ENCODE measurements at regions not wholly inside any gene's neighbourhood (a gene's known extent, or its start where the extent isn't known, plus 50 kb on each side); places are given as distances from the start of the nearest gene placed in this dataset.
A peak's percentile ranks its signal among the peaks of the same experiment; 100 is the strongest.

DNA sequence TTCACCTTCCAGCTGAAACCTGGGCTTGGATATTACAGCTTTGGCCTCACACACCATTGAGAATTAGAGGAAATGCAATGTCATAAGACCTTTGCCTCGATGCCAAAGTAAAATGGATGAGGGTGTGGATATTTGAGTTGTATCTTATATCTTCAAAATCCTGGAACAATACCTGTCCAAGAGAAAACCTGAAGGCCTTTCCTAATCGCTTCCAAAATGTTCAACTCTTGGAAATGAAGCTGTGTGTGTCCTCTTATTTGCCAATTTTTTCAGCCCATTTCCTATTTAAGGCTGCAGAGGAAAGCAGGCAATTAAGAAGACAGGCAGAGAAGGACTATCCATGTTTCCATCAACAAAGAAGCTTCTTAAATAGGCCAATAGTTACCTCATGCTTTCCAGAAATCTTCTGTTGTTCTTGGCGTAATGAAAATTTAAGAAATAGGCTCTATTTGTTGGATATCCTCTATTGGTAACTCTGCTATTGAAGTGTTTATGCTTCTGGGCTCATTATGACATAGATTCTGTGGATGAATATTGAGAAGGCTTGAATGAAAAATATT is 99.5 kb upstream of the ZBTB20 start:
- no peak for DNase-seq
- in situ Hi-C loops (cut with HindIII; ENCODE audit: low pct_ligation_motif_present, low pct_unique_long_range_greater_than_20kb, low sequenced_read_pairs): no loop called here

DNA sequence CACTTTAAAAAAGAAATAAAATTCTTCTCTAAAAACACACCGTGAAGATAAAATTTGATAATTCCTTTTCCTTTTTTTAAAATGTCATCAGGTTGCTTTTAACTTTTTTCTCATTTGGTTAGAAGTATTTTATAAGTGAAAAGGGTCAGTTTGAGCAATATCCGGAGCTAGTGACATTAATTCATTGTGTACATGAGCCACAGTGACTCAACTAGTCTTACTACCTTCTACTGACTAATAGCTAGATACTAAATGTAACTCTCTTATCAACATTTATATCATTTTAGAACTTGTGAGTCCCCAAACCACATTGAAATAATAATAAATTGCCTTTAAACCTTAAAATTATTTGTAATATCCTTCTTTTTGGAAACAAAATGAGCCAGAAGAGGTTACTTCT is 101.2 kb upstream of the ZBTB20 start:
- no peak for DNase-seq
- in situ Hi-C loops (cut with HindIII; ENCODE audit: low pct_ligation_motif_present, low pct_unique_long_range_greater_than_20kb, low sequenced_read_pairs): no loop called here

DNA sequence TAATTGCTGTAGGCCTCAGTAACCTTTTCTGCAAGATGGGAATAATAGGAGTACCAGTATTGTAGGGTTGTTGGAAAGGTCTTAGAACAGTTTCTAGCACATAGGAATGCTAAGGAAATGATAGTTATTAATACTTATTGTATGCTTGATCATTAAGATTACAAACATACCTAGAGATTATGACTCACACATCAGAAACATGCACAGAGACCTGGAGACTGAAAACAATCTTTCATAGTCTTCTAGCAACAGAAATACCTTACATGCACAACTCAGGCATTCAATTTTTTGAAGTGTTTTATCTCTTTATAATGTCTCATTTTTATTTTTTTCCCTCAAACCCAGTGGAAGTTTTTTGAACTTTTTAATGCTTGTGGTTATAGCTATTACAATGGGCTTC is 104.4 kb upstream of the ZBTB20 start:
- DNase-seq: no peak
- in situ Hi-C loops (cut with HindIII; ENCODE audit: low pct_ligation_motif_present, low pct_unique_long_range_greater_than_20kb, low sequenced_read_pairs): no loop called here

DNA sequence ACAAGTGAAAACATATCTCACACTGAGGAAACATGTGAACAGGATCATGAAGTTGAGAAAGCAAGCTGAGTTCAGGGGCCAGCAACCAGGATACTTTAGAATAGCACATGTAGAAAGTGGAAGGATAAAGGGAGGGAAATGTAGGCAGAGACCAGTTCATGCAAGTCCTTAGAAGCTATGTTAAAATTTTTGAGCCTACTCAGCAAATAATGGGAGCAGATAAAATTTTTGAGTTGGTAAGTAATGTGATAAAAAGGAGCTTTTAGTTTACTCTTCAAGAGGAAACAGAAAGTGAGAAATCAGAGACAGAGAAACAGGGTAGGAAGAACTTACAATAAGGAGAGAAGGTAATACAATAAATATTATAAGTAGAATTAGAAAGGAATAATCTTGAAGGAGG is 105.6 kb upstream of the ZBTB20 start:
- DNase-seq: no peak
- in situ Hi-C loops (cut with HindIII; ENCODE audit: low pct_ligation_motif_present, low pct_unique_long_range_greater_than_20kb, low sequenced_read_pairs): no loop called here

DNA sequence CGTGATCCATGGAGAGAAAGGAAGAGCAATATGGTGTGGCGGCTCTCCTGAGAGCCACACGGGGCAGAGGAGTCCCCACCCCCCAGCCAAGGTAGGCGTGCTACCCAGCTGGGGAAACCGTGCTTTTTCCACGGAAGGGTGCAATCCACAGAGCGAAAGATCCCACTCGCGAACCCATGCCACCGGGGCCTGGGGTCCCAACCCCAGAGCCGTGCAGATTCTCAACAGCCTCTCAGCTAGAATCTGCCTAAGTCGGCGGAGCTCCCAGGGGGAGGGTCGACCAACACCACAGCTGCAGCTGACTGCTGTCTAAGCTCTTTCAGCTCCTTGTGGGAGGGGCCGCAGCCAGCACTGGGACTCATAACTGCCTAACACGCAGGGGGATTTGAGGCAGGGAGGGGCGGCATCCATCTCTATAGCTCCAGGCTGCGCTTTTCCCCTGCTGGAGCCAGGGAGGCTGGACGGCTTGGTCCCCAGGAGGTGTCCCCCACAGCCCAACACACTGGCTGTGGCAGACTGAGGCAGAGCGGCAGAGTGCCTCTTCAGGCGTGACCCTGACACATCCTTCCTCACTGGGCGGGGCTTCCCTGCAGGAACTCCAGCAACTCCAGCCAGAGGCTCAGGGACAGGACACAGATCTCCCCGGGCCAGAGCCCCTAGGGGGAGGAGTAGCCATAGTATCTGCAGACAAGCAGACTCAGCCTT is 107.6 kb upstream of the ZBTB20 start:
- in situ Hi-C loops (cut with HindIII; ENCODE audit: low pct_ligation_motif_present, low pct_unique_long_range_greater_than_20kb, low sequenced_read_pairs): no loop called here
- no peak for DNase-seq

DNA sequence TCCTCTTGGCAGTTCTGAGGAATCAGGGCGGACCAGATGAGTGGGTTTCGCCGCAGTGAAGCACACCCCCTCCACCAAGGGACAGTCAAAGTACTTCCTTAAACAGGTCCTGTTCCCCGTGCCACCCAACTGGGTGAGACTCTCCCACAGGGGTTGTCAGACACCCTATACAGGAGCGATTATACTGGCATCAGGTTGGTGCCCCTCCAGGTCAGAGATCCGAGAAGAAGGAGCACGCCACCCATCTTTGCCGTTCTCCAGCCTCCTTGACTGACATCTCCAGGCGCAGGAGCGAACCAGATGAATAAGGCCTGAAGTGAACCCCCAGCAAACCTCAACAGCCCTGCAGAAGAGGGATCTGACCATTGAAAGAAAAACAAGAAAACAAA is 108.1 kb upstream of the ZBTB20 start:
- in situ Hi-C loops (cut with HindIII; ENCODE audit: low pct_ligation_motif_present, low pct_unique_long_range_greater_than_20kb, low sequenced_read_pairs): no loop called here
- no peak for DNase-seq

DNA sequence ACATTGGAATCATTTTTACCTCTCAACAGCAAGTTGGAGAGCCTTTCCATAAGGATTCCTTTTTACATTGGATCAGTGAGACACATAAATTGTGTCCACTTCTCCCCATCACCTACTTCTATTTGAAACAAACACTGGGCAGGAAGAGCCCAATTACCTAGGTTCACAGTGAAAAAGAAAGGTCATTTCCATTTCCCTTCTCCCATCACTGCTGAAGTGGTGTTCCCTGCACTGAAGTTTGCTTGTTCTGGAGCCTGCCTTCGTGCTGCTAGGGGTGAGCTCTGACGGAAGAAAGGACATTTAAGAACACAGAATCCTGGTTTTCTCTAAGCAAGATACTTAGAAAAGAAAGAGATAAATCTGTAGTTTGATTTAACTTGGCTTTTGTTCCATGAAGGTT is 123.8 kb upstream of the ZBTB20 start:
- DNase-seq: no peak
- in situ Hi-C loops (cut with HindIII; ENCODE audit: low pct_ligation_motif_present, low pct_unique_long_range_greater_than_20kb, low sequenced_read_pairs): no loop called here

DNA sequence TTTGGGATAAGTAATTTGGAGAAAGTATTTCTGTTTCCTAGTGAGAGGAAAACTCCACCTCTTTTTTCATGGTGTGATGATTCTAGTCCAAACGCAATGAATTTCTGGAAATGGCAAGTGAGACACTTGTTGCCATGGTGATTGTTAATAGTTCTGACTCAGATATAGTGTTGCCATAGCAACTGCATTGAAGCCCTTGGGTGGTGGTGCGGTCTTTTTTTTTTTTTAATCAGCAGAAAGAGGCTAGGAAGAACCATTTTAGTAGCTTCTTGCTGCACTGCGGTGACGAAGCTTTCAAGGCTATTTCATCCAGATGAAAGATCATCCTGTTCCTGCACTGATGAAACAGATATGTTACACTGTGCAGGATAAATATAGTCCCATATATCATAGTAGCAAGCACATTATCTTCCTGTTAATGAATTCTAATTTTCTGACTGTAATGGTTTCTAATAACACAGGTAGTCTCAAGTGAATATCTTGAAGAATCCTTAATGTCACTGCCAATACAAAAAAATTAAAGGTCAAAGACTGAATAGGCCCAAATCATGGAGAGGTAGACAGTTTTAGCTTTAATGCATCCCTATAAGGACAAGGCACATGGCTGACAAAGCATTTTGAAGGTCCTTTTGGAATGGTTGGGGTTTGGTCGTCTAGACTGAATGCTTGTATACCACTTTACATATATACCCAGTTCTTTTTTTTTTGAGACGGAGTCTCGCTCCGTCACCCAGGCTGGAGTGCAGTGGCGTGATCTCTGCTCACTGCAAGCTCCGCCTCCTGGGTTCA is 125.1 kb upstream of the ZBTB20 start:
- in situ Hi-C loops (cut with HindIII; ENCODE audit: low pct_ligation_motif_present, low pct_unique_long_range_greater_than_20kb, low sequenced_read_pairs): no loop called here
- DNase-seq: no peak

DNA sequence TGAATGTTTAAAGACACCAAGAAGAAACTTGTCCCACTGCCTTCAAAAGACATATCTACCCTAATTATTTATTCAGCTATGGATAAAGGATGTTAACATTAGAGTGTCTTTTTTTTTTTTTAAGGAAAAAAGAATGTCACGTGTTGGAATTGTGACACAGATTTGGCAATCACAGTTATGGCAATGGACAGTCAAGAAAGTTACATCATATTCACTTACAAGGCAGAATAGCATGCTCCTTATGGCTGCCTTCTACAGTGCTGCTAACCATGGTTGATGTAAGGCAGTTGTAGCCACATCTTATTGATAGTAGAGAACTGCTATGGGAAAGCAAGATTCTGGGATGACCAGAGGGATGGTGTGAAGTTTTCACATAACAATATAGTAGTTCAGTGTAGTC is 128.8 kb upstream of the ZBTB20 start:
- in situ Hi-C loops (cut with HindIII; ENCODE audit: low pct_ligation_motif_present, low pct_unique_long_range_greater_than_20kb, low sequenced_read_pairs): no loop called here
- no peak for DNase-seq

DNA sequence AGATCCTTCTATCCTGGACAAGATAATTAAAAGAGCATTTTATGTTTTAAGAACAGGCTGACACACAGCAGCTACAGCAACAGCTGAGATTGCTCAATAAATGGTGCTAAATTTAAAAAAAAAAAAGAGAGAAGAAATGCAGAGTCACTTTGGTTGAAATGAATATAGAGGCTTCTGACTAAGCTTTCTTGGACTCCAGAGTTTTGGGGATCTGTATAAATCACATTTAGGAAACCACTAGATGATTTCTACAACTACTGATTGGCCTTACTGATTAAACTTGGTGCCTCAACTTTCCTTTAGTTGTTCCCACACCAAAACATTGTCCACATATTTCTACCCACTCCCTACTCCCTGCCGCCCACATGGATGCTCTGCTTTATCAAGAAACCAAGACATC is 132.9 kb upstream of the ZBTB20 start:
- in situ Hi-C loops (cut with HindIII; ENCODE audit: low pct_ligation_motif_present, low pct_unique_long_range_greater_than_20kb, low sequenced_read_pairs): no loop called here
- no peak for DNase-seq

DNA sequence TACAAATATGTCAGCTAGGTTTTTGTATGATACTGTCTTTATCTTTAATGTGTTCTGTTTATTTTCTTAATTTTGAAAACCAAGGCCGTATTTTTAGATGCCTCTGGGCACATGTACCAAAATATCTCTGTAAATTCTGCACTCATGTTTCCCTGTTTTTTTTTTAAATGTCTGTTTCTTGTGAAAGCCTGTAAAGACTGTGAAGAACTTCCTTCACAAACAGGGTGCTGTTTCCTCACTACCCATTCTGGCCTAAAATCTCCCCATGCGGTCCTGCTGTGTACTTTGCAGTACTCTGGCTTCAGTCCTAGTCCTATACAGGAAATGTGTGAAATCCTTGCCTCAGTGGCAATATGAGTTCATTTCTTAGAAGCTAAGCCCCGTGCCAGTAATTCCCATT is 133.4 kb upstream of the ZBTB20 start:
- in situ Hi-C loops (cut with HindIII; ENCODE audit: low pct_ligation_motif_present, low pct_unique_long_range_greater_than_20kb, low sequenced_read_pairs): no loop called here
- no peak for DNase-seq

DNA sequence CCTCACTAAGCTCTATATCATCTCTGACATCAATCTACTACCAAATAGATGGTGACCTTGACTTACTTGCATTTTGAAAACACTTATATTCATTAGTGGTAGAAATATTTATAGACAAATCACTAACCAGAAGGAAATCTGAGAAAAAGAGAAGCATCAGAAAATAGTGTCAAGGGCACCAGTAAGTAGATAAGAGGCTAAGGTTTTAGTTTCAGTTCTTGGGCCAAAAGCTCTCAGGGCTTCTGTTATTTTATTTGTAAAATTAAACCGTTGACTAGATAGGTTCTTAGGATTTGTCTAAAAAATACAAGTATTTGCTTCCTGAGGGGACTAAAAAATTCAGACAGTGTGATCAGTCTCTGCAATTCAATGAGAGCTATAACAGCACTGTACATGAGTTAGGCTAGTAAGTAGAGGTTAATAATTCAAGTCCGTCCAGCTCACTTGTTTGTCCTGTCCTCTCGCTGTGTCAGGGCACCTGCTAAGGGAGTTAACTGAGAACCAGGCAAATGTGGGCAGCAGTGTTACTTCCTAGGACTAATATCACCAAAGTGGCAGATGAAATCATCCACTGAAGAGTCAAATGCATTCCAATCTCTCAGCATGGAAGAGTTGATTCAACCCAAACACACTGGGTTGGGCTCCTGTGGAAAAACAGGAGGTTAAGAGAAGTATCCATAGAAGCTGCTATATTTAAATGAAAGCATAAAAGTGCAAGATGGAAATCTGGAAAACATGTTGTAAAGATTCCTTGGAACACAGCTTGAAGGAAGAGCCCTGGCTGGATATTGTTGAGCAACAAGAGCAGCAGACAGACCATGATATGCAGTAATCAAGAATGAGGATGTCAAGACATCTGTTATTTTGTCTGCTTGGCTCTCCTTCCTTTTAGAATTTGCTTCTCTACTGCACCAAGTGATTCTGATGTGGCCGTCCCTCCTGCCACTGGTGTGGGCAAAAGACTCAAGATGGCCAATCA is 134.9 kb upstream of the ZBTB20 start:
- in situ Hi-C loops (cut with HindIII; ENCODE audit: low pct_ligation_motif_present, low pct_unique_long_range_greater_than_20kb, low sequenced_read_pairs): no loop called here
- DNase-seq: no peak

DNA sequence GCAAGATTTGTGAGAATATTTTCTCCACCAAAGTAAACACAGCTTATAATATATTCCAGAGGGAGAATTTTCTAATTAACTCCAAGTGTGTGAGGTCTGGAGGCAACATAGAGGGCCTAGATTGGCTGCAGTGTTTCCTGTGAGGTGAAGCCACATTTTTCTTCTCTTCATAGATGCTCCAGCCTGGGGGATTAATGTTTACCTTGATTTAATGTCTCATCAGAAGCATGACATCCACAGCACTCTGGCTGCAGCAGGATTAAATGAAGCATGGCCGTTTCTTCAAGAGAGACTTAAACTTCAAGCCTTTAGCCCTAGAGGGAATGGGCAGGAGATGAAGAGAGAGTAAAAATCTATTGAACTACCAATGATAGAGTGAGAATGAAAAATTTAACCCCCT is 137.9 kb upstream of the ZBTB20 start:
- DNase-seq: peak; percentile 71
- in situ Hi-C loops (cut with HindIII; ENCODE audit: low pct_ligation_motif_present, low pct_unique_long_range_greater_than_20kb, low sequenced_read_pairs): no loop called here

DNA sequence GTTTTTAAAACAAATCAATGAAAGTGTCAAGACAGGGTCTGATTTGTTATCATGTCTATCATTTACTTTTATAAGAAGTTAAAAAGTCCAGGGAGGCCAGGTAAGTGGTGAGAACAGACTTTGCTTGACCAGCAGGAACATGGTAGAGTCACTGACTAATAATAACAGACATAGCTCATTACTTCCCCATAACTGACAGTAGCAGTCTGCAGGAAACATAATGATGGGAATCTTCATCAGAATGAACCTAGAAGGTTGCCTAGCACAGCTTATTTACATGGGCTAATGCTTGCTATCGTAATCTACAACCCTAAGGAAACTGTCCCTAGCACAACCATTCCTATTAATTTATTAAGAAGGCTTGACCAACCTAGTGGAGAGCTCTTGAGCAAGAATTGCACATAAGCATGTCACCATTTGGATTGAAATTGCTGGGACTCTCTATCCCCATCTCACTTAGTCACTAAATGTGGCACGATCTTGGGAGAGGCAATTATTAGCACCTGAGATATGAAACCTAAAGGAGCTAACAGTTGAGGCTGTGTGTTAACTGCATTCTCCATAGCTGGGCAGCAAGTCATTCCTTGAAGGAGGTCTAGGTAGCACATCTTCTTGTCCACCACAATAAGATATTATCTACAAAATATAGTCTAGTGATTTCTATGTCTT is 139.6 kb upstream of the ZBTB20 start:
- in situ Hi-C loops (cut with HindIII; ENCODE audit: low pct_ligation_motif_present, low pct_unique_long_range_greater_than_20kb, low sequenced_read_pairs): no loop called here
- DNase-seq: no peak

DNA sequence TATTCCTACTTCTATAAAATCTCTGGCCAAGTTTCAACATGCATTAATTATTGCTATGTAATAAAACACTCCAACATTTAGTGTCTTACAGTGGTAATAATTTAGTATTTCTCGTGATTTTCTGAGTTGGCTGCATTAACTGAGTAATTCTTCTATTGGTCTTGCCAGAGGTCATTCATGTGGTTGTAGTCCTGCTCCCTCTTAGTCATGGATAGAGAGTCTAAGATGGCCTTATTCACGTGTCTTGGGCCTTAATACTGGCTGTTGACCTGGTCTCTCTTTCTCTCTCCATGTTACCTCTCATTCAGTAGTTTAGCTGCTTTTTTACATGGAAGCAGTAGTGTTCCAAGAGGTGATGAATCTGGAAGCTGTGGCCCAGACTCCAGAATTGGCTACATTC is 140.1 kb upstream of the ZBTB20 start:
- no peak for DNase-seq
- in situ Hi-C loops (cut with HindIII; ENCODE audit: low pct_ligation_motif_present, low pct_unique_long_range_greater_than_20kb, low sequenced_read_pairs): no loop called here

DNA sequence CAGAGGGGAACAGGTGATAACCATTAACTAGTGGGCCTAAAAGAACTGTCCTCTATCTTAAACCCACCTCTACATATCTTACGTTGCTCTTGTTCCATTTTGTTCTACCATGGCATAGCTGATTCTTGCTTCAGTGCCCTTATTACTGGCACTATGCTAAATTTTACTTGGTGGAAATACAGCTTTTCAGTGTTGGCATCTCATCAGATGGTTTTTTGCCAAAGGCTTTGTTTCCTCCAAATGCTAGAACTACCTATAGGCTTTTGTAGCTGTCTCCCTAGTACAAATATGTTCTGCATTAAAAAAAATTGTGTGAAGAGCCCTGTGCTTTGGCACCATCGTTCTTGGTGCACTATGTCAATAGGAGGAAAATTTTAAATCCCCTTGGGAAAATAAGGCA is 145.0 kb upstream of the ZBTB20 start:
- in situ Hi-C loops (cut with HindIII; ENCODE audit: low pct_ligation_motif_present, low pct_unique_long_range_greater_than_20kb, low sequenced_read_pairs): no loop called here
- no peak for DNase-seq

DNA sequence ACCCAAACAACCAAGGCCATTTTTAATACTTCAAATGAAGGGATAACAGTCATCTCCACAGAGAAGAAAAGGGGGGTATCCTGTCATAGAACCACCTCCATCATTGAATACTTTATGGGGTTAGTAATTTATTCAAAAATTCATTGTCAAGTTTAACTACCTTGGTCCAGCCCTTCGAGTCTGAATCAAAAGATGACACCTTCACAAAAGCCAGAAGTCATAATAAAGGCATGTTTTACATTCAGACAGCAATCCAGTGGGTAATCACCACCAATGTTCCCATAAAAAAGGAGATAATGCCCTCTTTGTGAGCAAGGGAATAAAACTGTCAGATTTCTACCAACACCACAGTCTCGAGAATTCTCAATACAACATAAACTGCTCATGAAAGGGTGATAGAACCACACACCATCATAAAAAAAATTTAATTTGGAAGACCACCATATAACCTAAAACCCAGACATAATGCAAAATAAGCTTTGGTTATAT is 145.6 kb upstream of the ZBTB20 start:
- in situ Hi-C loops (cut with HindIII; ENCODE audit: low pct_ligation_motif_present, low pct_unique_long_range_greater_than_20kb, low sequenced_read_pairs): no loop called here
- no peak for DNase-seq

DNA sequence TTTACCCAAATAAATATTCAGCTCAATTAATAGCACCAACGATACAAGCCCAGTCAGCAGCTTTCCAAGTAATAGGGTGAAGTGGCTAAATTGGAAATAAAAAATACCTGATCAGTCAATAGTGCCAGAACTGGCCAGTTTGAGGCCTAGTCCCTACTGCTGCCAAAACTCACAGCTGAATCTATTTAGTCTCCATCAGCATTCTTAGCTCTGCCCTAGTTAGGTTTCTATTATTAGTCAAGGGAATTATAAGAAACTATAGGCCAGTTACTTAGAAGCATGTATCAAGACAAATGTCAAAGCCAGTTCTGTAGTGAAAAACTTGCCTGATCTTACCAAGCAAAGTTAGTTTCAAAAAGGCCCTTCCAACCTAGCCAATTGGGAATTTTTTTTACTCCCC is 146.2 kb upstream of the ZBTB20 start:
- in situ Hi-C loops (cut with HindIII; ENCODE audit: low pct_ligation_motif_present, low pct_unique_long_range_greater_than_20kb, low sequenced_read_pairs): no loop called here

More for the DNA sequence above, 146.2 kb upstream of the ZBTB20 start:
- DNase-seq: no peak
